ENCODE measurements at regions not wholly inside any gene's neighbourhood (a gene's known extent, or its start where the extent isn't known, plus 50 kb on each side); places are given as distances from the start of the nearest gene placed in this dataset.

DNA sequence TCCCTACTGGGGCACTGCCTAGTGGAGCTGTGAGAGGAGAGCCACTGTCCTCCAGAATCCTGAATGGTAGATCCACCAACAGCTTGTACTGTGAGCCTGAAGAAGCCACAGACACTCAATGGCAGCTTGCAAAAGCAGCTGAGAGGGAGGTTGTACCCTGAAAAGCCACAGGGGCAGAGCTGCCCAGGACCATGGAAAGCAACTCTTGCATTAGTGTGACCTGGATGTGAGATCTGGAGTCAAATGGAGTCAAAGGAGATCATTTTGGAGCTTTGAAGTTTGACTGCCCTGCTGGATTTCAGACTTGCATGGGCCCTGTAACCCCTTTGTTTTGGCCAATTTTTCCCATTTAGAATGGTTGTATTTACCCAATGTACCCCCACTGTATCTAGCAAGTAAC, 871.4 kb upstream of the PRMT6 start:
- H3K27ac ChIP-seq: no peak overlapping the region
- TF ChIP-seq, protein P1, sequence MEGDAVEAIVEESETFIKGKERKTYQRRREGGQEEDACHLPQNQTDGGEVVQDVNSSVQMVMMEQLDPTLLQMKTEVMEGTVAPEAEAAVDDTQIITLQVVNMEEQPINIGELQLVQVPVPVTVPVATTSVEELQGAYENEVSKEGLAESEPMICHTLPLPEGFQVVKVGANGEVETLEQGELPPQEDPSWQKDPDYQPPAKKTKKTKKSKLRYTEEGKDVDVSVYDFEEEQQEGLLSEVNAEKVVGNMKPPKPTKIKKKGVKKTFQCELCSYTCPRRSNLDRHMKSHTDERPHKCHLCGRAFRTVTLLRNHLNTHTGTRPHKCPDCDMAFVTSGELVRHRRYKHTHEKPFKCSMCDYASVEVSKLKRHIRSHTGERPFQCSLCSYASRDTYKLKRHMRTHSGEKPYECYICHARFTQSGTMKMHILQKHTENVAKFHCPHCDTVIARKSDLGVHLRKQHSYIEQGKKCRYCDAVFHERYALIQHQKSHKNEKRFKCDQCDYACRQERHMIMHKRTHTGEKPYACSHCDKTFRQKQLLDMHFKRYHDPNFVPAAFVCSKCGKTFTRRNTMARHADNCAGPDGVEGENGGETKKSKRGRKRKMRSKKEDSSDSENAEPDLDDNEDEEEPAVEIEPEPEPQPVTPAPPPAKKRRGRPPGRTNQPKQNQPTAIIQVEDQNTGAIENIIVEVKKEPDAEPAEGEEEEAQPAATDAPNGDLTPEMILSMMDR (IDR thresholded peaks at IDR 0.05; ENCODE audit: low read depth, low read length): no peak
- H3K27me3 ChIP-seq: no peaks in the 10 kb centered on the region

DNA sequence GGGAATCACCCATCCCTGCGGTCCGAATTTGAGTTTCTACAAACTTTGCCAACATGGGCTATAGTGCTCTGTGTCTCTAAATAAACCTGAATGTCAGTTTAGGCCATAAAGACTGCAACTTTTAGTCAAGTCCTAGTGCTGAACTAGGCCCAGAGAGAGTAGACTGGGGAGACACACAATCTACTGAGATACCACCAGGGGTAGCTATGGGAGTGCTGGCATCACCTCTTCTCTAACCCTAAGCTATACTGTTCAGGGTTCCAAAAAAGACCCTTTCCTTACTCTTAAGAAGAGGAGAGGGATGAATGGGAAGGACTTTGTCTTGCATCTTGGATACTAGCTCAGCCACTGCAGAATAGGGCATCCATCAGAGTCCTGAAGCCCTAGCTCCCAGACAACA, 866.7 kb upstream of the PRMT6 start:
- H3K4me1 ChIP-seq (ENCODE audit: low read depth): no peaks in the 10 kb centered on the region
- H3K9me3 ChIP-seq (ENCODE audit: low read depth): no peaks in the 10 kb centered on the region
- no peak overlapping the region for H3K4me3 ChIP-seq
- TF ChIP-seq, protein P1 (IDR thresholded peaks at IDR 0.05; ENCODE audit: low read depth, low read length): no peak
- H3K36me3 ChIP-seq: no peaks in the 10 kb centered on the region
- no peaks in the 10 kb centered on the region for H3K27me3 ChIP-seq
- no peak overlapping the region for H3K27ac ChIP-seq
- DNase-seq (ENCODE audit: low read depth in 1 of 2, low spot score in 1 of 2): no peak

More for the DNA sequence above, 871.4 kb upstream of the PRMT6 start:
- Histone ChIP-seq H3K9me3 (ENCODE audit: low read depth) (no peaks in the 10 kb centered on the region), H3K36me3 (no peaks in the 10 kb centered on the region), H3K4me1 (ENCODE audit: low read depth) (no peaks in the 10 kb centered on the region), H3K4me3 (no peak overlapping the region)
- DNase-seq (ENCODE audit: low read depth in 1 of 2, low spot score in 1 of 2): no peak

DNA sequence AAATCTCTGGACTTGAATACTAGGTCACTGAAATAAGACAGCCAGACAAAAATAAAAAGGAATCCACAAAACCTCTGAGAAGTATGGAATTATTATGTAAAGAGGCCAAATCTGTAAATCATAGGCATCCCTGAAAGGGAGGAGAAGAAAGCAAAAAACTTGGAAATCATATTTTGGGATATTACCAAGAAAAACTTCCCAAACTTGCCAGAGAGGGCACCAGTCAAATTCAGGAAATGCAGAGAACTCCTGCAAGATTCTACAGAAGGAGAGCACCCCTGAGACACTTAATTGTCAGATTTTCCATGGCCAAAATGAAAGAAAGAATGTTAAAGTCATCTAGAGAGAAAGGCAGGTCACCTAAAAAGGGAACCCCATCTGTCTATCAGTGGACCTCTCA, 862.3 kb upstream of the PRMT6 start:
- Histone ChIP-seq H3K4me3 (no peak overlapping the region), H3K4me1 (ENCODE audit: low read depth) (no peaks in the 10 kb centered on the region), H3K36me3 (no peaks in the 10 kb centered on the region), H3K27me3 (no peaks in the 10 kb centered on the region), H3K27ac (no peak overlapping the region), H3K9me3 (ENCODE audit: low read depth) (no peaks in the 10 kb centered on the region)
- DNase-seq (ENCODE audit: low read depth in 1 of 2, low spot score in 1 of 2): no peak
- TF ChIP-seq, protein P1 (IDR thresholded peaks at IDR 0.05; ENCODE audit: low read depth, low read length): no peak

DNA sequence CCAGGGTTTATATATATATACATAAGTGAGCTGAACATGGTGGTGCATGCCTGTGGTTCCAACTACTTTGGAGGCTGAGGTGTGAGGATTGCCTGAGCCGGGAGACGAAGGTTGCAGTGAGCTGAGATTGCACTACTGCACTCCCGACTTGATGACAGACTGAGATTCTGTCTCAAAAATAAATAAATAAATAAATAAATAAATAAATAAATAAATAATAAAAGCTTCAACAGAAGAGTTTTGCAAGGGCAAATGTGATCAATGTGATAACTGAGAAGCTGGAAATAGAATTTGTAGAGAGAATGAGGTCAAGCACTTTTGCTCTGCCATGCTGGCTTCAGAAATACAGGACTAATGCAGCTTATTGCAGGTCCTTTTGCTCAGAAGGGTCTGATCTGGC, 855.8 kb upstream of the PRMT6 start:
- TF ChIP-seq, protein P1 (IDR thresholded peaks at IDR 0.05; ENCODE audit: low read depth, low read length): no peak
- no peak for DNase-seq (ENCODE audit: low read depth in 1 of 2, low spot score in 1 of 2)
- no peaks in the 10 kb centered on the region for H3K9me3 ChIP-seq (ENCODE audit: low read depth)
- H3K27ac ChIP-seq: no peak overlapping the region
- H3K4me1 ChIP-seq (ENCODE audit: low read depth): no peaks in the 10 kb centered on the region
- H3K4me3 ChIP-seq: no peak overlapping the region
- no peaks in the 10 kb centered on the region for H3K27me3 ChIP-seq
- no peaks in the 10 kb centered on the region for H3K36me3 ChIP-seq

DNA sequence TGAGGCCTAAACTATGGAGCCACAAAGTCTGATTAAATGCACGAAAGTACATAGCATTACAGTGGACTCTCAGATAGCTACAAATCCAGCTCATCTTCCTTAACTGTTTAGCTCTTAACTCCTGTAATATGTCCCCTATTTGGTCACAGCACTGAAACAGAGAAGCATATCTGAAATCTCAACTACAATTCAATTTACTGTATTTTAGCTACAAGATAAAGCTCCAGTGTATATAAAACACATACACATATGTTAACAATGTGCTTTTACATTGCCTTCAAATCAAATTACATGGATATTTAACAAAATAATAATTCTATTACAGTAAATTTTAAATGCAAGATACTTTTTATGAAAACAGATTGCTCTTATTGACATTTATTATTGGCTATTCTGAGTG, 849.3 kb upstream of the PRMT6 start:
- Histone ChIP-seq H3K36me3 (no peaks in the 10 kb centered on the region), H3K4me3 (no peak overlapping the region), H3K27ac (no peak overlapping the region), H3K4me1 (ENCODE audit: low read depth) (peaks cover 7% of the 10 kb centered on the region), H3K27me3 (no peaks in the 10 kb centered on the region), H3K9me3 (ENCODE audit: low read depth) (no peaks in the 10 kb centered on the region)
- no peak for DNase-seq (ENCODE audit: low read depth in 1 of 2, low spot score in 1 of 2)
- TF ChIP-seq, protein P1 (IDR thresholded peaks at IDR 0.05; ENCODE audit: low read depth, low read length): no peak

DNA sequence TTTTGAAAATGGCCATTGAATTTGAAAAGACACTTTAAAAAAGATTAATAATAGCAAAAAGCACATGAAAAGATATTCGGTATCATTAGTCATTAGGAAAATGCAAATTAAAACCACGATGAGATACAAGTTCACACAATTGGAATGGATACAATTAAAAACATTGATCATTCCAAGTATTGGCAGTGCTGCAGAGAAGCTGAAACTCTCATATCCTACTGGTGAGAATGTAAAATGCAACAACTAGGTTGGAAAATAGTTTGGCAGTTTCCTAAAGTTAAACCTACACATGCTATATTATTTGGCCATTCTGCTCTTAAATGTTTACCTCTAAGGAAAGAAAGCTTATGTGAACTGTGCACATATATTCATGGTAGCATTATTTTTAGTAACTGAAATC, 838.7 kb upstream of the PRMT6 start:
- Histone ChIP-seq H3K36me3 (no peaks in the 10 kb centered on the region), H3K4me3 (no peak overlapping the region), H3K9me3 (ENCODE audit: low read depth) (no peaks in the 10 kb centered on the region), H3K27me3 (no peaks in the 10 kb centered on the region), H3K27ac (no peak overlapping the region), H3K4me1 (ENCODE audit: low read depth) (no peaks in the 10 kb centered on the region)
- no peak for DNase-seq (ENCODE audit: low read depth in 1 of 2, low spot score in 1 of 2)
- TF ChIP-seq, protein P1 (IDR thresholded peaks at IDR 0.05; ENCODE audit: low read depth, low read length): no peak

Data from cardiac muscle cell (in vitro differentiated cells and primary cell).